Activated B cell treated with CpG ODN at 0.5 μM for 24 hours (primary cell): ENCODE measurements at regions not wholly inside any gene's neighbourhood (a gene's known extent, or its start where the extent isn't known, plus 50 kb on each side); places are given as distances from the start of the nearest gene placed in this dataset.

ENCODE experiments used
- ATAC-seq: fragments of 200-7000 bp; cut with Tn5 transposase; one replicate; pipeline ENCODE4 v1.10.0; 2021; ENCODE audit warnings: low read depth, mild to moderate bottlenecking, moderate library complexity
- CTCF ChIA-PET: fragments of 350-600 bp; sonication (Branson Sonifier 250); formaldehyde crosslinking; loops from one replicate; lab custom pipeline; 2021; ENCODE audit warnings: antibody characterized with exemption; lab: Charles Lee
- POLR2A ChIA-PET: fragments of 350-600 bp; sonication (Branson Sonifier 250); formaldehyde crosslinking; loops from one replicate; lab custom pipeline; 2021; ENCODE audit warnings: antibody characterized with exemption; lab: Charles Lee
- DNase-seq: peaks from one replicate; pipeline ENCODE4 v3.0.0; 2022
- H3K27ac Mint-ChIP-seq: one replicate; pipeline ENCODE4 v1.8.0; 2020; ENCODE audit warnings: mixed read lengths
- H3K27me3 Mint-ChIP-seq: one replicate; pipeline ENCODE4 v1.8.0; 2021; ENCODE audit warnings: mixed read lengths
- H3K36me3 Mint-ChIP-seq: one replicate; pipeline ENCODE4 v1.8.0; 2021; ENCODE audit warnings: low read depth, mixed read lengths
- H3K4me1 Mint-ChIP-seq: one replicate; pipeline ENCODE4 v1.8.0; 2021; ENCODE audit warnings: mixed read lengths
- H3K4me3 Mint-ChIP-seq: one replicate; pipeline ENCODE4 v1.8.0; 2020; ENCODE audit warnings: mild to moderate bottlenecking, mixed read lengths
- H3K9me3 Mint-ChIP-seq: one replicate; pipeline ENCODE4 v1.8.0; 2020; ENCODE audit warnings: mixed read lengths
- CTCF ChIP-seq: fragments of 200-600 bp; IDR thresholded peaks from one replicate; pipeline ENCODE4 v1.8.0; 2022; ENCODE audit warnings: antibody characterized with exemption, mild to moderate bottlenecking
- intact Hi-C: fragments of 100-400 bp; cut with micrococcal nuclease; formaldehyde crosslinking; loops from one replicate; pipeline ENCODE4 v1.15.1; 2024

GRCh38 chr1:55285834-55286233, 70.7 kb upstream of the USP24 start:
- ChIA-PET CTCF (interaction anchor here (3.9 to 5.1 kb wide), 2 partner anchors 52 to 1298 kb away, joined by 19 to 66 read pairs; no protein-coding TSS in a partner anchor), POLR2A (interaction anchor here (0.5 to 1.4 kb wide), 4 partner anchors 41 to 1299 kb away, joined by 3 to 7 read pairs (median 4); no protein-coding TSS in a partner anchor)
- H3K27ac Mint-ChIP-seq: no peak overlapping the region
- H3K9me3 Mint-ChIP-seq: no peaks in the 10 kb centered on the region
- no peak for TF ChIP-seq CTCF
- no peak overlapping the region for H3K4me3 Mint-ChIP-seq
- peaks cover 3% of the 10 kb centered on the region for H3K27me3 Mint-ChIP-seq
- ATAC-seq (no peak), DNase-seq (no peak)
- no peaks in the 10 kb centered on the region for H3K36me3 Mint-ChIP-seq
- H3K4me1 Mint-ChIP-seq: peaks cover 47% of the 10 kb centered on the region
- intact Hi-C loops: loop anchor here (1.0 to 5.0 kb wide), 4 partner anchors 846 to 1535 kb away; partner anchors contain the start of gene PRKAA2

GRCh38 chr1:55284856-55285255, 69.7 kb upstream of the USP24 start:
- ATAC-seq (no peak), DNase-seq (no peak)
- H3K27me3 Mint-ChIP-seq: peaks cover 3% of the 10 kb centered on the region
- POLR2A ChIA-PET: no interaction called here
- H3K36me3 Mint-ChIP-seq: no peaks in the 10 kb centered on the region
- no peak overlapping the region for H3K27ac Mint-ChIP-seq
- CTCF ChIA-PET: interaction anchor here (0.6 to 5.1 kb wide), 17 partner anchors 16 to 1427 kb away, joined by 3 to 66 read pairs (median 4); no protein-coding TSS in a partner anchor
- no peak for TF ChIP-seq CTCF
- intact Hi-C loops: loop anchor here (1.0 to 5.0 kb wide), 6 partner anchors 847 to 1536 kb away; partner anchors contain the start of gene PRKAA2
- H3K4me3 Mint-ChIP-seq: no peak overlapping the region
- peaks cover 47% of the 10 kb centered on the region for H3K4me1 Mint-ChIP-seq
- H3K9me3 Mint-ChIP-seq: no peaks in the 10 kb centered on the region

- H3K4me1 Mint-ChIP-seq: peaks cover 34% of the 10 kb centered on the region
- H3K27me3 Mint-ChIP-seq: peaks cover 3% of the 10 kb centered on the region
- ChIA-PET CTCF (interaction anchor here (3.2 to 5.1 kb wide), 2 partner anchors 55 to 1302 kb away, joined by 26 to 66 read pairs; no protein-coding TSS in a partner anchor), POLR2A (no interaction called here)
- intact Hi-C loops: no loop called here
- no peak overlapping the region for H3K27ac Mint-ChIP-seq
- no peaks in the 10 kb centered on the region for H3K36me3 Mint-ChIP-seq
- TF ChIP-seq CTCF: no peak
- DNase-seq (no peak), ATAC-seq (no peak)
- H3K4me3 Mint-ChIP-seq: no peak overlapping the region
- no peaks in the 10 kb centered on the region for H3K9me3 Mint-ChIP-seq
These were observed 66.9 kb upstream of the USP24 start for GRCh38 chr1:55282058-55282457.

GRCh38 chr1:55280731-55281130, 65.6 kb upstream of the USP24 start:
- no peak overlapping the region for H3K27ac Mint-ChIP-seq
- no peak for TF ChIP-seq CTCF
- H3K4me1 Mint-ChIP-seq: peaks cover 32% of the 10 kb centered on the region
- ChIA-PET CTCF (interaction anchor here (1.4 to 5.3 kb wide), 3 partner anchors 57 to 1304 kb away, joined by 4 to 92 read pairs (median 8); no protein-coding TSS in a partner anchor), POLR2A (interaction anchor here (0.7 to 1.0 kb wide), 2 partner anchors 13 to 65 kb away, joined by 3 to 7 read pairs; no protein-coding TSS in a partner anchor)
- ATAC-seq (no peak), DNase-seq (no peak)
- peaks cover 3% of the 10 kb centered on the region for H3K27me3 Mint-ChIP-seq
- H3K9me3 Mint-ChIP-seq: no peaks in the 10 kb centered on the region
- H3K36me3 Mint-ChIP-seq: no peaks in the 10 kb centered on the region
- intact Hi-C loops: no loop called here
- H3K4me3 Mint-ChIP-seq: no peak overlapping the region

GRCh38 chr1:55279627-55280026, 64.5 kb upstream of the USP24 start:
- no peaks in the 10 kb centered on the region for H3K36me3 Mint-ChIP-seq
- peaks cover 25% of the 10 kb centered on the region for H3K4me1 Mint-ChIP-seq
- DNase-seq (no peak), ATAC-seq (no peak)
- H3K27me3 Mint-ChIP-seq: no peaks in the 10 kb centered on the region
- no peak overlapping the region for H3K27ac Mint-ChIP-seq
- CTCF ChIA-PET: interaction anchor here (1.4 to 5.3 kb wide), 3 partner anchors 58 to 1305 kb away, joined by 4 to 92 read pairs (median 8); no protein-coding TSS in a partner anchor
- no peak overlapping the region for H3K4me3 Mint-ChIP-seq
- POLR2A ChIA-PET: interaction anchor here (0.9 kb wide), 1 partner anchor 85 kb away, joined by 3 read pairs; no protein-coding TSS in a partner anchor
- TF ChIP-seq CTCF: no peak
- intact Hi-C loops: no loop called here
- H3K9me3 Mint-ChIP-seq: no peaks in the 10 kb centered on the region
